NCI-H187 treated with DMSO at 0.1 percent for 48 hours (cell line): ENCODE measurements at regions not wholly inside any gene's neighbourhood (a gene's known extent, or its start where the extent isn't known, plus 50 kb on each side); places are given as distances from the start of the nearest gene placed in this dataset.

ENCODE experiments used
- DNase-seq: peaks from one replicate; lab custom pipeline; 2025; lab: John Stamatoyannopoulos, UW

DNA sequence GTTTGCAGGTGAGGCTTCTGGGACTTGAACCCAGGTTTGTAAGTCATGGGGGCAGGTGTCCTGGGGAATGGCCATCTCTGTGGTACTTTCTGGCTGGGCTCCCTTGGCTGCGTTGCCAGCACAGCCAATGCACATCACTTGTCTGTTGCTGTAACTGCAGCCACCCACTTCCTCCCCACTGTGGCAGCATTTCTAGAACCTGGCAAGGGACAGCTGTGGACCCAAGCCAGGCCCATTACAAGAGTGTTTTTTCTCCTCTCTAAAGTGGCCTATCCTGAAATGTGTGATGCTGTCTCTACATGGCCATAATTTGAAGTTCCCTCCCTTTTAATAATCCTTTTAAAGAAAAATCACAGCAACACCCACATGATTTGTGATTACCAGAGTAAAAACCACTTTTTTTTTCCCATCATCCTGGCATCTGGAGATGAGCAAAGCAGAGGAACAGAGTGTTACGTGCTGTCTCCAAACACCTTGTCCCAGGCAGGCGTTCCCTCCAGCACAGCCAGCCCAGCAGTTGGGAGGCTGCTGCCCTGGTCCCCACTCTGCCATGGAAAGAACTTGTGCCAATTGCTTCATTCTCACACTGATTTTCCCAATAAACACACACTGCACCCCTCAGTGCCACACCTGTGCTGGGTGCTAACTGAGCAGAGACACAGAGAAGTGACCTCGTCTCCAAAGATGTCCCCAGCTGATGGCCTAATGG lies 360.6 kb upstream of the USP24 start:
- no peak for DNase-seq

DNA sequence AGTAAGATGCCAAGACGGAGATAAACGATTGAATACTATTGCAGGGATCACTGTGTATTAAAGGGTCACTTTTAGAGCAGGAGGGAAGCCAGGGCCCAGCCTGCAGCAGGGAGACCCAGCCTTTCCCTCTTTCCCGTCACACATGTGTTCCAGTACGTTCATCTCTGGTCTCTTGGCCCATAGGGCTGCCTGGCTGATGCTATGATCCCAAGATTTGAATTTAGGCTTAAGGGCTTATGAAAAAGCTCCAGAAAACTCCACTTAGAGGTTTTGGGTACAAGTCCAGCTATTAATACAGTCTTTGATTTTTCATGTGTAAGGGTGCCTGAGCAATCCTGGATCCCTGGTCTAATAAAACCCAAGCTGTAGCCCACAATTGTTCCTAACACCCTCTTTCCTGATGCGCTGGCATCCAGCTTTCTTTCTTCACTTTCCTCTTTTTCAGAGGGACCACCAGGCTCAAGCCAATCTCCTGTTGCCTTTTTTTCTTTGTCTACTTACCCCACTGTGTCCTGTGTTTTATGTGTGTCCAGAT lies 359.6 kb upstream of the USP24 start:
- no peak for DNase-seq

DNA sequence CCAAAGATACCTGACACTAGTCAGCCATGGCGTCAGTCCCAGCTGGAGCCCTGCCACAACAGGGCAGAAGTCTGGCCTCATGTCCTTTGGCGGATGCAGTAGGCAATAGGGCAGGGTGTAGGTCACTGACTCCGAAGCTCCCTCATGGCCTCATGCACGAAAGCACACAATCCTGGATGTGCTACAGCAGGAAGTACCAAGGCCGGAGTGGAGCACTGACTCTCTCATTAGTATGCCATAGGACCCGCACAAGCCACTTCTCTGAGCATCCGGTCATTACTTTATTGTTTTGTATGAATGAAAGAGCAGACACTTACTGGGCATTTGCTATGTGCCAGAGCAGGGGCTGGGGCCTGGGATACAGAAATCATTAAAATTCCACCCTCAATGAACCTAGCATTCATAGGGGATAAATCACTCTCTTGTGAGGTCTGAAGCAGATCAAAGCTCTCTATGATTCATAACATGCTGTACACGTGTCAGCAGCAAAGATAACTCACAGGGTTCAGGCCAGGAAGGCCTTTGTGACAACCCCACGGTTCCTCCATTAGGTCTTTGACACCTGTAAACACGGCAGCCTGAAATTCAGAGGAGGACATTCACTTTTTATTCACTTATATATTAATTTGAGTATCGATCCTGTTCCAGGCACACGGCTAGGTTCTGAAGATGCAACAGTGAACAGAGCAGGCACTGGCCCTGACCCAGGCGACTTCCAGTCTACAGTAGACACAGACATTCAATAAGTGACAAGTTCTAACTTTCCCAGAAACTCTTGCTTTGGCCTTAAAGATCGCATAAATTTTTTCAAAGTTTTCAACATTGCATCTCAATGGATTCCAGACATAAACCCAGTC lies 357.9 kb upstream of the USP24 start:
- DNase-seq: no peak

GRCh38 chr1:55571767-55572166 lies 356.6 kb upstream of the USP24 start:
- no peak for DNase-seq

DNA sequence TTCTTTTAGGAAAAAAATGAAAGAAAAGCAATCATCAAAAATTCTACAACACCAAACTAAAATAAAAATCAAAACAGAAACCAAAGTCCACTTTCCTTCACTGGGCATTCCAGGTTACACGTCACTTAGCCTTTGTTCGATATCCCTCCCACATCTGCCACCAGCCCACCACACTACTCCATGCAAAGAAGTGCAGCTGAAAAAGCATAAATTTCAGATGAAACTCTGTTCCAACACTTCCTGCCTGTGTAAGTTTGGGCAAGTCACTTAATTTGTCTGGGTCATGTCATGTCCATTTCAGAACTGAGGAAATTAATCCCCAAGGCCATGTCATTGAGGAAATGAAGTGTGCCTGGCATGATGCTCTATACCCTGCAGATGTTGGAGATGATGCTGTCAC lies 354.3 kb upstream of the USP24 start:
- no peak for DNase-seq

DNA sequence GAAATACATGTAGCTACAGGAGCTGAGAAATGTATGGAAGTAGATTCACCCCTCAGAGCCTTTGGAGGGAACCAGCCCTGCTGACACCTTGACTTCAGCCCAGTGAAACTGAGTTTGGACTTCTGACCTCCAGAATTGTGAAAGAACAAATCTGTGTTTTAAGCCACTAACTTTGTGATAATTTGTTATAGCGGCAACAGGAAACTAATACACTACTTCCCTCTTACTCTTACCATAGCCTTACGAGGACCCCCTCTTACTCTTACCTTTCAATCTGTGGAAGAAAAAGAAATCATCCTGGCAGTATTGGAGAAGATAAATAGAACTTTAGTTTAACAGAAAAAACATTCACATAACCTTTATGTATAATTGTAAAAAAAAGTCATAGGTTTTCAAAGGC lies 353.6 kb upstream of the USP24 start:
- DNase-seq: no peak

GRCh38 chr1:55560266-55560665 lies 345.1 kb upstream of the USP24 start:
- DNase-seq: no peak

DNA sequence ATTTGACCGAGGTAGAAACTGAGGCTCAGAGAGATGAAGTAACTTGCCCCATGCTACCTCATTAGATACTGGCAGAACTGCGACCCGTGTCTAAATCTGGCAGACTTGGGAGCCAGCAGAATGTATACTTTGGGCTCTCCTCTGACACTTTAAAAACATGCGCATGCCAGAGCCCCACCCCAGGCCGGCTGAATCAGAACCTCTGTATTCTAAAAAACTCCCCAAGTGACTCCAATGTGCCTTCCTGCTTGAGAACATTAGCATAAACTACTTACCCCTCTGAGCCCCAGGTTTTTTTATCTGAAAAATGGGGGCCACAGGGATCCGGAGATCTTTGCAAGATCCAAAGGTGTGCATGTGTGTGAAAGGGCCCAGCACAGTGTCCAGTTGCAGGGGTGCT lies 344.7 kb upstream of the USP24 start:
- no peak for DNase-seq

- DNase-seq: no peak
Observed at GRCh38 chr1:55559161-55559611, 344.0 kb upstream of the USP24 start.

- no peak for DNase-seq
Observed at GRCh38 chr1:55558515-55558914, 343.4 kb upstream of the USP24 start.

DNA sequence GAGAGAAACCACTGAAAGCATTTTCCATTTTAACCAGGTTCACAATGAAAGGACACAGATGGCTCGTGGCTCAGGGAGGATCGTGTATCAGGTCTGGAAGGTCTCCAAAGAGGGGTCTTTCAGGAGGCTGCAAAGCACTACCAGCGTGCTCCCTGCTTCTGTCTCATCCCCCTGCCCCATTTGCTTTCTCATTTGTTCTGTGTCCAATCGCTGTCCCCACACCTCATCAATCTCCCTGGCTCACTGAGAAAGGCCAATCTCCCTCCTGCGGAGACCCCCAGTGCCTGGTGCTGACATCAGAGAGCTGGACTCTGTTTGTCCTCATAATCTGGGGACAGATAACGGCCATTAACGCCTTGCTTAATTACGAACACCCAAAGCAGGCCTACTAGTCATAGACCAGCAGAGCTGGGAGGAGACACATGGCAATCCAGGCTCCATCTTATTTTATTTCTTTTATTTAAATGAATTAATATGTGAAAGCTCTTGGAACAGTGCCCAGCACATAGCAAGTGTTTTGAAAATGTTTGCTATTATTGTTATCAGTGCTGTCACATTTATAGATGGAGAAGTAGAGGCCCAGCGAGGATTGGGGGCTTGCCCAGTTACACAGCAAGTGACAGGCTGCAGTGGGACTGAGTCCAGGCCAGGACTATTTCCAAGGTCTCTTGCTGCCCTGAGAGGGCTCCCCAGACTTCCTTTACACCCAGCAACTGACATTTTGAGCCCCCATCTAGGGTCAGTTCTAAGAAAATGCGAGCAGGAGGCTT lies 341.0 kb upstream of the USP24 start:
- DNase-seq: no peak

- no peak for DNase-seq
Observed at GRCh38 chr1:55554611-55555010, 339.4 kb upstream of the USP24 start.

DNA sequence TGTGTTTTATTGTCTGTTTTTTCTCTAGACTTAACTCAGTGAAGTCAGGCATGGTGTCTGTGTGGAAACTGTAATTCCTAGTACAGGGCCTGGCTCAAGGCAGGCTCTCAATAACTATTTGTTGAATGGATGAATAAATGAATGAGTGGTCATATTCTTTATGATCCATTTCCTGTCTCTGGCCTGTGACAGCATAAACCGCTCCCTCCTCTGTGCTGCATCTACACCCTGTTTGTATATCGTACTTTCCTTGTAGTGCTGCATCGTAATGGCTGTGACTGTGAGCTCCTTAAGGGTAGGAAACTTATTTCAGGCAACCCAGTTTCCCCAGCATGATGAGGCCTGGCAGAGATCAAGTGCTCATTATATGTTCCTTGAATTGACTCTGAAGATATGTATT lies 337.5 kb upstream of the USP24 start:
- no peak for DNase-seq

DNA sequence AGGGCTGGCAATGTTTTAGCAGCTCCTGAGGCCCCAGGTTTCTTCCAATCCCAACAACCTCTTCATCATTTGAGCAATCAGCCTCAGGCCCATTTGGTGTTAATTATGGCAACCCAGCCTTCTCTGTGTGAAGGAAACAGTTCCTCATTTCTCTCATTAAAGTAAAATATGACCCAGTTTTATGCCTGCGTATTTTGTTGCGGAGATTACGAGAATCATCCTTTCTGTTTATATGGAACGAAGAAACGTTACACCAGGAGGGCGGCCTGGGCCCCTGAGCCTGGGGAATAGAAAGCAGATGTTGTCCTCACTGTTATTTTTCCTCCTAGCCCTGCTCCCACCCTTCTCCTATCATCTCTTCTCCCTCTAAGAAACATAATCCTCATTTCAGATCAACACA lies 332.2 kb upstream of the USP24 start:
- no peak for DNase-seq

- DNase-seq: no peak
Observed at GRCh38 chr1:55546553-55546952, 331.4 kb upstream of the USP24 start.

DNA sequence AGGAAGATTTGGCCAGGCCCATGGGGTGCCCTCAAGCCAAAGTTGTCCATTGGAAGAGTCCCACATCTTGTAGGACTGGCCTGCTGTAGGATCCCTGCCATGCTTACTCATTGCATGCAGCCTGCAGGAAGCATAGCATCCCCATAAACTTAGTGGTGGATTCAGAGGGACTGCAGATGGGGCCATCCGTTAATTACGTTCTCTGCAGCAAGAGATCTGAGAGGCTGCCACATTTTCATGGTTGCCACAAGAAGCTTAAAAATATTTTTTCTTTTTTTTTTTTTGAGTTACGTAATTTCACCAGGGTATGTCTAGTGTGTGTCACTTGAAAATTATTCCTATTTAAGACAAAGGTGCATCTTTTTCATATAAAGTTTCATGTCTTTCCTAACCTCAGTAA lies 329.7 kb upstream of the USP24 start:
- no peak for DNase-seq

- DNase-seq: no peak
Observed at GRCh38 chr1:55542901-55543504, 327.8 kb upstream of the USP24 start.

DNA sequence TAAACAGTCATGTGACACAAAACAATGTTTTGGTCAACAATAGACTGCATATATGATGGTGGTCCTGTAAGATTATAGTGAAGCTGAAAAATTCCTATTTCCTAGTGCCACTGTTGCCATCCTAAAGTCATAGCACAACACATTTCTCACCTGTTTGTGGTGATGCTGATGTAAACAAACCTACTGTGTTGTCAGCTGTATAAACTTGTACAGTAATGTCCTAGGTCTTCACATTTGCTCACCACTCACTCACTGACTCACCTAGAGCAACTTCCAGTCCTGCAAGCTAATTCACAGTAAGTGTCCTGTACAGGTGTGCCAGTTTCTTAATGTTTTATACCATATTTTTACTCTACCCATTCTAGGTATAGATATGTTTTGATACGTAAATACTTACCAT lies 326.1 kb upstream of the USP24 start:
- no peak for DNase-seq

GRCh38 chr1:55539652-55540512 lies 324.7 kb upstream of the USP24 start:
- no peak for DNase-seq

- DNase-seq: no peak
Observed at GRCh38 chr1:55538428-55538827, 323.3 kb upstream of the USP24 start.

GRCh38 chr1:55536545-55536865 lies 321.3 kb upstream of the USP24 start:
- no peak for DNase-seq
